ENCODE measurements at regions not wholly inside any gene's neighbourhood (a gene's known extent, or its start where the extent isn't known, plus 50 kb on each side); places are given as distances from the start of the nearest gene placed in this dataset.

GRCh38 chr1:157288006-157288405, 149.8 kb upstream of the ETV3 start:
- no peaks in the 10 kb centered on the region for H3K9me3 Mint-ChIP-seq (ENCODE audit: unreplicated experiment)
- no peak for DNase-seq
- CTCF ChIA-PET = no interaction called here
- H3K36me3 Mint-ChIP-seq (ENCODE audit: insufficient read depth, unreplicated experiment) = no peaks in the 10 kb centered on the region
- no peaks in the 10 kb centered on the region for H3K9me3 ChIP-seq
- intact Hi-C loops (cut with micrococcal nuclease; ENCODE audit: unreplicated experiment) = no loop called here
- H3K4me1 Mint-ChIP-seq (ENCODE audit: low read depth, unreplicated experiment) = no peaks in the 10 kb centered on the region
- H3K27me3 Mint-ChIP-seq (ENCODE audit: insufficient read depth, unreplicated experiment) = no peaks in the 10 kb centered on the region
- no TSS peak for BruUV-seq (replicated peaks)
- H3K4me1 ChIP-seq = no peaks in the 10 kb centered on the region
- POLR2A ChIA-PET = no interaction called here
- TF ChIP-seq CTCF (IDR thresholded peaks at IDR 0.05; ENCODE audit: insufficient read depth in 1 of 2, low read depth in 1 of 2, low read length in 1 of 2, severe bottlenecking in 1 of 2, unreplicated experiment in 1 of 2) = no peak
- no peak overlapping the region for H3K27ac Mint-ChIP-seq (ENCODE audit: unreplicated experiment)
- H3K4me3 ChIP-seq (ENCODE audit: low read depth, low read length) = no peak overlapping the region
- H3K36me3 ChIP-seq (ENCODE audit: control insufficient read depth, insufficient read depth, low read length) = no peaks in the 10 kb centered on the region
- H3K4me3 Mint-ChIP-seq (ENCODE audit: unreplicated experiment) = no peak overlapping the region
- no peaks in the 10 kb centered on the region for H3K27me3 ChIP-seq (replicated peaks; ENCODE audit: control insufficient read depth, insufficient read depth, low read length)

- Mint-ChIP-seq H3K4me1 (ENCODE audit: low read depth, unreplicated experiment) (no peaks in the 10 kb centered on the region), H3K9me3 (ENCODE audit: unreplicated experiment) (no peaks in the 10 kb centered on the region), H3K27me3 (ENCODE audit: insufficient read depth, unreplicated experiment) (no peaks in the 10 kb centered on the region), H3K4me3 (ENCODE audit: unreplicated experiment) (no peak overlapping the region), H3K27ac (ENCODE audit: unreplicated experiment) (no peak overlapping the region), H3K36me3 (ENCODE audit: insufficient read depth, unreplicated experiment) (no peaks in the 10 kb centered on the region)
- Histone ChIP-seq H3K4me1 (no peaks in the 10 kb centered on the region), H3K4me3 (ENCODE audit: low read depth, low read length) (no peak overlapping the region), H3K36me3 (ENCODE audit: control insufficient read depth, insufficient read depth, low read length) (no peaks in the 10 kb centered on the region), H3K27me3 (replicated peaks; ENCODE audit: control insufficient read depth, insufficient read depth, low read length) (no peaks in the 10 kb centered on the region), H3K9me3 (no peaks in the 10 kb centered on the region)
- intact Hi-C loops (cut with micrococcal nuclease; ENCODE audit: unreplicated experiment) = no loop called here
- no peak for TF ChIP-seq CTCF (IDR thresholded peaks at IDR 0.05; ENCODE audit: insufficient read depth in 1 of 2, low read depth in 1 of 2, low read length in 1 of 2, severe bottlenecking in 1 of 2, unreplicated experiment in 1 of 2)
- BruUV-seq (replicated peaks) = no TSS peak
- ChIA-PET POLR2A (no interaction called here), CTCF (no interaction called here)
- DNase-seq = no peak
Measured at GRCh38 chr1:157287462-157287861, 149.3 kb upstream of the ETV3 start.

GRCh38 chr1:157286646-157287420, 148.6 kb upstream of the ETV3 start:
- no TSS peak for BruUV-seq (replicated peaks)
- no peaks in the 10 kb centered on the region for H3K36me3 Mint-ChIP-seq (ENCODE audit: insufficient read depth, unreplicated experiment)
- CTCF ChIA-PET = no interaction called here

More at GRCh38 chr1:157286646-157287420, 148.6 kb upstream of the ETV3 start:
- Mint-ChIP-seq H3K9me3 (ENCODE audit: unreplicated experiment) (no peaks in the 10 kb centered on the region), H3K4me1 (ENCODE audit: low read depth, unreplicated experiment) (no peaks in the 10 kb centered on the region), H3K27ac (ENCODE audit: unreplicated experiment) (no peak overlapping the region), H3K4me3 (ENCODE audit: unreplicated experiment) (no peak overlapping the region), H3K27me3 (ENCODE audit: insufficient read depth, unreplicated experiment) (no peaks in the 10 kb centered on the region)
- Histone ChIP-seq H3K4me3 (ENCODE audit: low read depth, low read length) (no peak overlapping the region), H3K36me3 (ENCODE audit: control insufficient read depth, insufficient read depth, low read length) (no peaks in the 10 kb centered on the region), H3K27me3 (replicated peaks; ENCODE audit: control insufficient read depth, insufficient read depth, low read length) (no peaks in the 10 kb centered on the region), H3K9me3 (no peaks in the 10 kb centered on the region), H3K4me1 (no peaks in the 10 kb centered on the region)
- TF ChIP-seq CTCF (IDR thresholded peaks at IDR 0.05; ENCODE audit: insufficient read depth in 1 of 2, low read depth in 1 of 2, low read length in 1 of 2, severe bottlenecking in 1 of 2, unreplicated experiment in 1 of 2) = no peak
- POLR2A ChIA-PET = no interaction called here
- intact Hi-C loops (cut with micrococcal nuclease; ENCODE audit: unreplicated experiment) = no loop called here
- no peak for DNase-seq

Data from Caco-2 (cell line).